ENCODE measurements at regions not wholly inside any gene's neighbourhood (a gene's known extent, or its start where the extent isn't known, plus 50 kb on each side); places are given as distances from the start of the nearest gene placed in this dataset.

DNA sequence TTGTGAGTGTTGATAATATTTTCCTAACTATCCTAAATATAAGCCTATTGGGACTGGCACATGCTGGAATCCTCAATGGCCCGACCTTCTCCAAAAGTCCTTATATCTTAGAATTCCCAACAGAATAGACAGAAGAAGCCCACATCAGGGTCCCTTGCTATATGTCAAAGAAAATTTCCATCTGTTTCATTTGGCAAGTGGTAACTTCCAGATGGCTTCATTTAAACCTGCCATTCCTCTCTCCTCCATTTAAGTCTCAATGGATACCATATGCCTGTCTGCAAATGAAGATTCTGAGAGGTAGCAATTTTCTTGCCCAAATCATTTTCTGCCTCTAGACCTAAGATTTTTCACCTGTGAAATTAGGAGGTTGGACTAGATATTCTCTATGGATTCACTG, 73.1 kb upstream of the KCNA4 start:
- intact Hi-C loops (cut with DNase I; ENCODE audit: low total_unique reads) = no loop called here
- H3K36me3 ChIP-seq = no peaks in the 10 kb centered on the region
- no peak overlapping the region for H3K27ac ChIP-seq
- H3K4me3 ChIP-seq = no peak overlapping the region
- TF ChIP-seq, protein P1, sequence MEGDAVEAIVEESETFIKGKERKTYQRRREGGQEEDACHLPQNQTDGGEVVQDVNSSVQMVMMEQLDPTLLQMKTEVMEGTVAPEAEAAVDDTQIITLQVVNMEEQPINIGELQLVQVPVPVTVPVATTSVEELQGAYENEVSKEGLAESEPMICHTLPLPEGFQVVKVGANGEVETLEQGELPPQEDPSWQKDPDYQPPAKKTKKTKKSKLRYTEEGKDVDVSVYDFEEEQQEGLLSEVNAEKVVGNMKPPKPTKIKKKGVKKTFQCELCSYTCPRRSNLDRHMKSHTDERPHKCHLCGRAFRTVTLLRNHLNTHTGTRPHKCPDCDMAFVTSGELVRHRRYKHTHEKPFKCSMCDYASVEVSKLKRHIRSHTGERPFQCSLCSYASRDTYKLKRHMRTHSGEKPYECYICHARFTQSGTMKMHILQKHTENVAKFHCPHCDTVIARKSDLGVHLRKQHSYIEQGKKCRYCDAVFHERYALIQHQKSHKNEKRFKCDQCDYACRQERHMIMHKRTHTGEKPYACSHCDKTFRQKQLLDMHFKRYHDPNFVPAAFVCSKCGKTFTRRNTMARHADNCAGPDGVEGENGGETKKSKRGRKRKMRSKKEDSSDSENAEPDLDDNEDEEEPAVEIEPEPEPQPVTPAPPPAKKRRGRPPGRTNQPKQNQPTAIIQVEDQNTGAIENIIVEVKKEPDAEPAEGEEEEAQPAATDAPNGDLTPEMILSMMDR (IDR thresholded peaks at IDR 0.05) = no peak
- H3K27me3 ChIP-seq = no peaks in the 10 kb centered on the region
- no peaks in the 10 kb centered on the region for H3K4me1 ChIP-seq
- no peak for DNase-seq
- H3K9me3 ChIP-seq = no peaks in the 10 kb centered on the region

- no peak for DNase-seq
- no peaks in the 10 kb centered on the region for H3K27me3 ChIP-seq
- TF ChIP-seq, protein P1 (IDR thresholded peaks at IDR 0.05) = no peak
- no peaks in the 10 kb centered on the region for H3K9me3 ChIP-seq
- no peaks in the 10 kb centered on the region for H3K4me1 ChIP-seq
- intact Hi-C loops (cut with DNase I; ENCODE audit: low total_unique reads) = no loop called here
- H3K27ac ChIP-seq = no peak overlapping the region
- no peak overlapping the region for H3K4me3 ChIP-seq
- no peaks in the 10 kb centered on the region for H3K36me3 ChIP-seq
These were observed 74.4 kb upstream of the KCNA4 start for GRCh38 chr11:30091246-30091645.

- no peaks in the 10 kb centered on the region for H3K9me3 ChIP-seq
- H3K27ac ChIP-seq = no peak overlapping the region
- no peaks in the 10 kb centered on the region for H3K36me3 ChIP-seq
- intact Hi-C loops (cut with DNase I; ENCODE audit: low total_unique reads) = no loop called here
- DNase-seq = no peak
- TF ChIP-seq, protein P1 (IDR thresholded peaks at IDR 0.05) = no peak
- no peaks in the 10 kb centered on the region for H3K27me3 ChIP-seq
- no peak overlapping the region for H3K4me3 ChIP-seq
- no peaks in the 10 kb centered on the region for H3K4me1 ChIP-seq
These were observed 74.9 kb upstream of the KCNA4 start for GRCh38 chr11:30091737-30092136.

GRCh38 chr11:30092518-30092917, 75.7 kb upstream of the KCNA4 start:
- Histone ChIP-seq H3K4me3 (no peak overlapping the region), H3K27me3 (no peaks in the 10 kb centered on the region)
- intact Hi-C loops (cut with DNase I; ENCODE audit: low total_unique reads) = no loop called here

DNA sequence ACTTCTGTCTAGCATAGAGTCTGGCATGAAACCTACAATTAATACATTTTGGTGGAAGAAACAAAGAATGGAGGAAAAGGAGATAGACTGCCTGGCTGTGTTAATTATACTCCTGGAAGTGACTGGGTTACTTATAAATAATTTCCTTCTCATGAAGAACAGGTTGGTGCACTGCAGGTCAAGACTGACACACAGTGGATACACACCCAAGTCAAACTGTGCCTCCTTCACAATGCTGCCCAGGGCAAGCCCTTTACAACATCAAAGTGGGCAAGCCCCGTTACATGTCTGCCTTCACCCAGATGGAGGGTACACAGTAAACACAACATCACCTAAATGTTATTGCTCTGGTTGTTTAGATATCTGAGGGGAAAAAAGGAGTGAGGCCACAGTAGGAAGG, 83.7 kb upstream of the KCNA4 start:
- no peaks in the 10 kb centered on the region for H3K36me3 ChIP-seq
- H3K27ac ChIP-seq = no peak overlapping the region
- no peak for DNase-seq
- H3K9me3 ChIP-seq = no peaks in the 10 kb centered on the region
- no peaks in the 10 kb centered on the region for H3K4me1 ChIP-seq
- no peak overlapping the region for H3K4me3 ChIP-seq
- TF ChIP-seq, protein P1 (IDR thresholded peaks at IDR 0.05) = no peak
- intact Hi-C loops (cut with DNase I; ENCODE audit: low total_unique reads) = no loop called here
- H3K27me3 ChIP-seq = no peaks in the 10 kb centered on the region

More at GRCh38 chr11:30092518-30092917, 75.7 kb upstream of the KCNA4 start:
- TF ChIP-seq, protein P1 (IDR thresholded peaks at IDR 0.05) = no peak
- Histone ChIP-seq H3K4me1 (no peaks in the 10 kb centered on the region), H3K27ac (no peak overlapping the region), H3K9me3 (no peaks in the 10 kb centered on the region), H3K36me3 (no peaks in the 10 kb centered on the region)
- DNase-seq = no peak

All from tibial artery (tissue), 4 donors.